Neural progenitor cell (in vitro differentiated cells): ENCODE measurements at regions not wholly inside any gene's neighbourhood (a gene's known extent, or its start where the extent isn't known, plus 50 kb on each side); places are given as distances from the start of the nearest gene placed in this dataset. TPM values are rescaled to one million over a fixed set of nuclear protein-coding genes. Genes with fewer than 3 reads are reported as not detected.

Experiments used
- DNase-seq: peaks from one replicate; pipeline ENCODE4 v3.0.0-alpha.2; 2016; ENCODE audit warnings: low spot score
- H2AFZ ChIP-seq: fragments of 200-600 bp; sonication (generic); replicated peaks from 2 replicates; pipeline ENCODE4 v1.6.1; 2016; ENCODE audit warnings: antibody characterized with exemption
- H3F3A ChIP-seq: fragments of 200-600 bp; sonication (generic); 2 replicates; pipeline ENCODE4 v1.6.1; 2016; ENCODE audit warnings: antibody characterized with exemption, low read depth
- H3K27ac ChIP-seq: fragments of 200-600 bp; sonication (generic); 2 replicates; pipeline ENCODE4 v1.5.1; 2016; ENCODE audit warnings: mild to moderate bottlenecking
- H3K27me3 ChIP-seq: fragments of 200-600 bp; sonication (generic); 2 replicates; pipeline ENCODE4 v1.6.1; 2016; ENCODE audit warnings: mild to moderate bottlenecking, moderate library complexity
- H3K36me3 ChIP-seq: fragments of 200-600 bp; sonication (generic); 2 replicates; pipeline ENCODE4 v1.5.1; 2016
- H3K4me1 ChIP-seq: fragments of 200-600 bp; sonication (generic); 2 replicates; pipeline ENCODE4 v1.6.1; 2016; ENCODE audit warnings: mixed run types
- H3K4me2 ChIP-seq: fragments of 200-600 bp; sonication (generic); 2 replicates; pipeline ENCODE4 v1.6.1; 2016
- H3K4me3 ChIP-seq: fragments of 200-600 bp; sonication (generic); 2 replicates; pipeline ENCODE4 v1.5.1; 2016
- H3K79me2 ChIP-seq: fragments of 200-600 bp; sonication (generic); 2 replicates; pipeline ENCODE4 v1.6.1; 2016; ENCODE audit warnings: low read depth
- H3K9ac ChIP-seq: fragments of 200-600 bp; sonication (generic); 2 replicates; pipeline ENCODE4 v1.6.1; 2016
- H3K9me3 ChIP-seq: fragments of 200-600 bp; sonication (generic); 2 replicates; pipeline ENCODE4 v1.5.1; 2016; ENCODE audit warnings: low read depth
- H4K20me1 ChIP-seq: fragments of 200-600 bp; sonication (generic); 2 replicates; pipeline ENCODE4 v1.6.1; 2016; ENCODE audit warnings: low read depth
- H3K27ac Mint-ChIP-seq: 3 replicates; pipeline ENCODE4 v1.8.0; 2021; ENCODE audit warnings: mixed read lengths
- H3K27me3 Mint-ChIP-seq: 2 replicates; pipeline ENCODE4 v1.8.0; 2022; ENCODE audit warnings: low read depth, mild to moderate bottlenecking, inconsistent platforms, moderate library complexity, mixed read lengths; ENCODE audit not compliant: insufficient read depth
- H3K36me3 Mint-ChIP-seq: 3 replicates; pipeline ENCODE4 v1.8.0; 2021; ENCODE audit warnings: mixed read lengths
- H3K4me1 Mint-ChIP-seq: 3 replicates; pipeline ENCODE4 v1.8.0; 2021; ENCODE audit warnings: mixed read lengths
- H3K4me3 Mint-ChIP-seq: 3 replicates; pipeline ENCODE4 v1.8.0; 2021; ENCODE audit warnings: mild to moderate bottlenecking, moderate library complexity, mixed read lengths
- H3K9me3 Mint-ChIP-seq: 3 replicates; pipeline ENCODE4 v1.8.0; 2020; ENCODE audit warnings: mixed read lengths
- CTCF ChIP-seq: fragments of 200-600 bp; sonication (generic); IDR thresholded peaks from 2 replicates; pipeline ENCODE4 v1.5.1; 2017; ENCODE audit warnings: antibody characterized with exemption, mild to moderate bottlenecking
- EZH2 ChIP-seq: fragments of 200-600 bp; sonication (generic); IDR thresholded peaks from 2 replicates; pipeline ENCODE4 v1.6.1; 2017; ENCODE audit warnings: antibody characterized with exemption, mild to moderate bottlenecking, moderate library complexity
- EZH2phosphoT487 ChIP-seq: fragments of 200-600 bp; sonication (generic); IDR thresholded peaks from 2 replicates; pipeline ENCODE4 v1.6.1; 2017; ENCODE audit warnings: antibody characterized with exemption
- microRNA-seq: library from miRNA; unstranded; fragments of <30 nt; microRNA quantifications from one replicate; pipeline ENCODE4, GENCODE V29; 2016
- small RNA-seq: library from RNA; depleted of rRNA; stranded (forward); fragments of <200 nt; gene quantifications from one replicate; pipeline ENCODE3, GENCODE V24; 2015

- Histone ChIP-seq H3K9ac (no peak overlapping the region), H3K4me3 (no peak overlapping the region), H3K9me3 (no peaks in the 10 kb centered on the region), H2AFZ (no peak overlapping the region), H3F3A (peaks cover 19% of the 10 kb centered on the region), H3K36me3 (no peaks in the 10 kb centered on the region), H3K27me3 (no peaks in the 10 kb centered on the region), H4K20me1 (peaks cover 42% of the 10 kb centered on the region), H3K4me1 (peaks cover 48% of the 10 kb centered on the region), H3K27ac (no peak overlapping the region), H3K4me2 (peak overlapping the region; percentile 35), H3K79me2 (peaks cover 38% of the 10 kb centered on the region)
- Mint-ChIP-seq H3K27ac (no peak overlapping the region), H3K27me3 (no peaks in the 10 kb centered on the region), H3K9me3 (no peaks in the 10 kb centered on the region), H3K36me3 (no peaks in the 10 kb centered on the region), H3K4me1 (peaks cover 24% of the 10 kb centered on the region), H3K4me3 (no peak overlapping the region)
- no peak for DNase-seq
- TF ChIP-seq EZH2phosphoT487: no peak
- TF ChIP-seq EZH2: no peak
These were observed 52.3 kb upstream of the MGAT5 start for GRCh38 chr2:134201533-134201932.

- peaks cover 51% of the 10 kb centered on the region for H3K4me1 ChIP-seq
- H3F3A ChIP-seq: peaks cover 25% of the 10 kb centered on the region
- H3K27ac ChIP-seq: no peak overlapping the region
- H3K9me3 ChIP-seq: no peaks in the 10 kb centered on the region
- no peak overlapping the region for H3K4me3 ChIP-seq
- Mint-ChIP-seq H3K4me3 (no peak overlapping the region), H3K27ac (no peak overlapping the region), H3K27me3 (no peaks in the 10 kb centered on the region), H3K36me3 (no peaks in the 10 kb centered on the region), H3K4me1 (peaks cover 24% of the 10 kb centered on the region), H3K9me3 (no peaks in the 10 kb centered on the region)
- no peaks in the 10 kb centered on the region for H3K27me3 ChIP-seq
- peak overlapping the region; percentile 35 for H3K4me2 ChIP-seq
- TF ChIP-seq EZH2phosphoT487: no peak
- TF ChIP-seq CTCF: no peak
- no peak for TF ChIP-seq EZH2
- H3K36me3 ChIP-seq: no peaks in the 10 kb centered on the region
- H2AFZ ChIP-seq: no peak overlapping the region
- H4K20me1 ChIP-seq: peaks cover 50% of the 10 kb centered on the region
- peaks cover 36% of the 10 kb centered on the region for H3K79me2 ChIP-seq
- no peak overlapping the region for H3K9ac ChIP-seq
- peak; percentile 11 for DNase-seq
These were observed 51.5 kb upstream of the MGAT5 start for GRCh38 chr2:134202371-134202770.

GRCh38 chr2:134203175-134203574, 50.7 kb upstream of the MGAT5 start:
- no peak for DNase-seq
- H2AFZ ChIP-seq: no peak overlapping the region
- TF ChIP-seq EZH2phosphoT487 (no peak), EZH2 (no peak), CTCF (no peak)

More at GRCh38 chr2:134203175-134203574, 50.7 kb upstream of the MGAT5 start:
- no peaks in the 10 kb centered on the region for H3K27me3 Mint-ChIP-seq
- Histone ChIP-seq H4K20me1 (peaks cover 59% of the 10 kb centered on the region), H3K79me2 (peaks cover 37% of the 10 kb centered on the region), H3K9ac (no peak overlapping the region), H3K4me3 (no peak overlapping the region), H3K9me3 (no peaks in the 10 kb centered on the region), H3K4me2 (no peak overlapping the region), H3K4me1 (peaks cover 51% of the 10 kb centered on the region), H3K36me3 (no peaks in the 10 kb centered on the region), H3K27me3 (no peaks in the 10 kb centered on the region), H3F3A (peaks cover 25% of the 10 kb centered on the region), H3K27ac (no peak overlapping the region)
- no peaks in the 10 kb centered on the region for H3K9me3 Mint-ChIP-seq
- H3K36me3 Mint-ChIP-seq: no peaks in the 10 kb centered on the region
- H3K27ac Mint-ChIP-seq: no peak overlapping the region
- H3K4me3 Mint-ChIP-seq: no peak overlapping the region
- H3K4me1 Mint-ChIP-seq: peaks cover 24% of the 10 kb centered on the region

Small RNA genes in the stretch of these regions (microRNA-seq; reads per million reads assigned to microRNA genes)
- gene MIR3679: 9.8 reads per million, percentile 36 among the genes with 10 or more reads in this experiment

Small RNA genes in the stretch of these regions (small RNA-seq; reads per million reads assigned to genes)
- not detected for gene MIR3679
